ENCODE measurements at regions not wholly inside any gene's neighbourhood (a gene's known extent, or its start where the extent isn't known, plus 50 kb on each side); places are given as distances from the start of the nearest gene placed in this dataset.
A peak's percentile ranks its signal among the peaks of the same experiment; 100 is the strongest.

- peak overlapping the region; percentile 41; the same call in 1 of the 2 replicates for H3K27ac ChIP-seq (ENCODE audit: extremely low read depth, low read depth, low read length)
- H3K4me3 ChIP-seq (ENCODE audit: low read depth, low read length), result no peak overlapping the region
- TF ChIP-seq ZNF223 (tag by site-specific recombination; IDR thresholded peaks at IDR 0.05) (no peak), ZNF768 (tag by site-specific recombination; IDR thresholded peaks at IDR 0.05) (no peak), ZNF654 (tag by site-specific recombination; IDR thresholded peaks at IDR 0.05; ENCODE audit: low read depth) (no peak), OVOL3 (tag by site-specific recombination; IDR thresholded peaks at IDR 0.05) (no peak), ZNF670 (tag by site-specific recombination; IDR thresholded peaks at IDR 0.05; ENCODE audit: low read depth) (no peak), ZNF335 (tag by site-specific recombination; conservative IDR thresholded peaks at IDR 0.05) (no peak), ZBTB20 (tag by site-specific recombination; IDR thresholded peaks at IDR 0.05) (no peak), AEBP2 (tag by site-specific recombination; IDR thresholded peaks at IDR 0.05; ENCODE audit: borderline replicate concordance) (no peak), ZNF626 (tag by site-specific recombination; IDR thresholded peaks at IDR 0.05) (no peak)
- POLR2A ChIA-PET, result no interaction called here
- H3K4me1 ChIP-seq (ENCODE audit: control insufficient read depth, insufficient read depth, low read length), result peaks cover 16% of the 10 kb centered on the region
- H3K9me3 ChIP-seq (ENCODE audit: control insufficient read depth, insufficient read depth, low read depth, low read length), result no peaks in the 10 kb centered on the region
- CTCF ChIA-PET, result no interaction called here
- no peaks in the 10 kb centered on the region for H3K36me3 ChIP-seq (ENCODE audit: control insufficient read depth in 2 of 2, insufficient read depth in 1 of 2, low read length in 2 of 2)
These were observed 292.5 kb downstream of the ATPSCKMT start for GRCh38 chr5:9957214-9957613.

GRCh38 chr5:9956725-9957124 lies 293.0 kb downstream of the ATPSCKMT start:
- no peak overlapping the region for H3K27ac ChIP-seq (ENCODE audit: extremely low read depth, low read depth, low read length)
- ChIA-PET POLR2A (no interaction called here), CTCF (no interaction called here)
- H3K4me1 ChIP-seq (ENCODE audit: control insufficient read depth, insufficient read depth, low read length), result peaks cover 16% of the 10 kb centered on the region
- H3K36me3 ChIP-seq (ENCODE audit: control insufficient read depth in 2 of 2, insufficient read depth in 1 of 2, low read length in 2 of 2), result no peaks in the 10 kb centered on the region
- no peak for TF ChIP-seq ZNF112 (tag by site-specific recombination; IDR thresholded peaks at IDR 0.05)
- no peak for TF ChIP-seq SCRT1 (tag by site-specific recombination; IDR thresholded peaks at IDR 0.05; ENCODE audit: borderline replicate concordance)
- TF ChIP-seq ZNF48 (tag by site-specific recombination; IDR thresholded peaks at IDR 0.05), result no peak
- no peak for TF ChIP-seq EGR2 (tag by site-specific recombination; IDR thresholded peaks at IDR 0.05; ENCODE audit: low read depth)
- no peak for TF ChIP-seq ZNF530 (tag by site-specific recombination; IDR thresholded peaks at IDR 0.05; ENCODE audit: low read depth)
- TF ChIP-seq ZNF548 (tag by site-specific recombination; IDR thresholded peaks at IDR 0.05), result no peak
- no peak for TF ChIP-seq ZNF571 (tag by site-specific recombination; IDR thresholded peaks at IDR 0.05)
- TF ChIP-seq ZBTB8A (tag by site-specific recombination; IDR thresholded peaks at IDR 0.05), result no peak
- TF ChIP-seq IKZF3 (tag by site-specific recombination; IDR thresholded peaks at IDR 0.05), result no peak
- H3K9me3 ChIP-seq (ENCODE audit: control insufficient read depth, insufficient read depth, low read depth, low read length), result no peaks in the 10 kb centered on the region
- H3K4me3 ChIP-seq (ENCODE audit: low read depth, low read length), result no peak overlapping the region

- Histone ChIP-seq H3K27ac (ENCODE audit: extremely low read depth, low read depth, low read length) (no peak overlapping the region), H3K4me3 (ENCODE audit: low read depth, low read length) (no peak overlapping the region), H3K4me1 (ENCODE audit: control insufficient read depth, insufficient read depth, low read length) (peaks cover 16% of the 10 kb centered on the region), H3K9me3 (ENCODE audit: control insufficient read depth, insufficient read depth, low read depth, low read length) (no peaks in the 10 kb centered on the region), H3K36me3 (ENCODE audit: control insufficient read depth in 2 of 2, insufficient read depth in 1 of 2, low read length in 2 of 2) (no peaks in the 10 kb centered on the region)
- CTCF ChIA-PET, result no interaction called here
- POLR2A ChIA-PET, result no interaction called here
- TF ChIP-seq ZNF521 (tag by site-specific recombination; IDR thresholded peaks at IDR 0.05) (no peak), ZSCAN4 (tag by site-specific recombination; IDR thresholded peaks at IDR 0.05) (no peak), EGR2 (tag by site-specific recombination; IDR thresholded peaks at IDR 0.05; ENCODE audit: low read depth) (no peak), KLF8 (tag by site-specific recombination; IDR thresholded peaks at IDR 0.05) (no peak), IKZF3 (tag by site-specific recombination; IDR thresholded peaks at IDR 0.05) (no peak), ZBTB11 (tag by site-specific recombination; conservative IDR thresholded peaks at IDR 0.05; ENCODE audit: low read depth) (no peak), ZNF449 (tag by site-specific recombination; IDR thresholded peaks at IDR 0.05) (no peak), FEZF1 (tag by site-specific recombination; IDR thresholded peaks at IDR 0.05) (no peak), ZNF404 (tag by site-specific recombination; IDR thresholded peaks at IDR 0.05) (no peak), ZNF658 (tag by site-specific recombination; IDR thresholded peaks at IDR 0.05) (no peak), ZNF335 (tag by site-specific recombination; conservative IDR thresholded peaks at IDR 0.05) (no peak), MZF1 (tag by site-specific recombination; IDR thresholded peaks at IDR 0.05; ENCODE audit: borderline replicate concordance) (no peak), ZBTB8A (tag by site-specific recombination; IDR thresholded peaks at IDR 0.05) (no peak)
These were observed 294.1 kb downstream of the ATPSCKMT start for GRCh38 chr5:9955586-9955985.

Measured in HEK293 (cell line).